Stomach (tissue), 4 donors: ENCODE measurements at regions not wholly inside any gene's neighbourhood (a gene's known extent, or its start where the extent isn't known, plus 50 kb on each side); places are given as distances from the start of the nearest gene placed in this dataset.

ENCODE experiments used
- POLR2A ChIP-seq, 4 donors: fragments of 450-650 bp; IDR thresholded peaks; one replicate each; pipeline ENCODE4 v1.6.1; 2016; ENCODE audit warnings: antibody characterized with exemption in 4 of 4, control low read depth in 2 of 4, mild to moderate bottlenecking in 1 of 4, moderate library complexity in 1 of 4
- POLR2AphosphoS5 ChIP-seq, 3 donors: sonication (generic); formaldehyde crosslinking; IDR thresholded peaks; one replicate each; pipeline ENCODE4 v1.6.1; 2016; ENCODE audit warnings: antibody characterized with exemption in 3 of 3
- TF ChIP-seq, protein P1 (sequence below), 7 experiments: fragments of 450-650 bp in 4 of 7; fragments of 200-600 bp in 3 of 7; sonication (generic) in 3 of 7; IDR thresholded peaks; one replicate each; pipeline ENCODE4 v1.5.1; 2016 to 2019; ENCODE audit warnings: antibody characterized with exemption in 7 of 7, control low read depth in 2 of 7, mild to moderate bottlenecking in 1 of 7

DNA sequence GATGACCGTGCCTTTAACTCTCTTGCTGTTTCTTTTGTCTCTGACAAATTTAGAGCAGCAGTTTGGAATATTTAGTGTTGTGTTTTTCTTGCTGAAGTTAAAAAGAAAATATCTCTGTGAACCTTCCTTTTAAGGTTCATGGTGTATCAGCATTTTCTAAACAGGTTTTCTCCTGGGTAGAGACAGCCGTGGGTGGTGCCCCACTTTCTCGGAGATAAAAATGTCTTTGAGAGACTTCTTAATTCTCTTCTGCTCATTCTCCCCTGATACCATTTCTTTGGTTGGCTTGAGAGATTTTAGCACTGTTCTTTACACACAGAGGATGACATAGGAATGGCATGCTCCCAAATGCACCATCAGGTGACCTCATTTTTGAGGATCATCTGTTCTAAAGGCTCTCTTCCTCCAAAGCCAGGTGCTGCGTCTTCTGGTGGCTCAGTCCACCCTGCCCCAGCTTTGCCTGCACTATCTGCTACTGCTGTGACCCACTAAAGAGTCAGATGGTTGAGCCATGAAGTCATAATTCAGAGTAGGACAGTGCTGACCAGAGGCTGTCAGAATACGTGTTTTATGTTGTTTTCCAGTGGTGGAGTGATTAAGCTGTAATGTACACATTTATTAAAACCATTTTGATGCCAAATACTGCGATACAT, 90.3 kb upstream of the SLC10A2 start:
- TF ChIP-seq, protein P1, sequence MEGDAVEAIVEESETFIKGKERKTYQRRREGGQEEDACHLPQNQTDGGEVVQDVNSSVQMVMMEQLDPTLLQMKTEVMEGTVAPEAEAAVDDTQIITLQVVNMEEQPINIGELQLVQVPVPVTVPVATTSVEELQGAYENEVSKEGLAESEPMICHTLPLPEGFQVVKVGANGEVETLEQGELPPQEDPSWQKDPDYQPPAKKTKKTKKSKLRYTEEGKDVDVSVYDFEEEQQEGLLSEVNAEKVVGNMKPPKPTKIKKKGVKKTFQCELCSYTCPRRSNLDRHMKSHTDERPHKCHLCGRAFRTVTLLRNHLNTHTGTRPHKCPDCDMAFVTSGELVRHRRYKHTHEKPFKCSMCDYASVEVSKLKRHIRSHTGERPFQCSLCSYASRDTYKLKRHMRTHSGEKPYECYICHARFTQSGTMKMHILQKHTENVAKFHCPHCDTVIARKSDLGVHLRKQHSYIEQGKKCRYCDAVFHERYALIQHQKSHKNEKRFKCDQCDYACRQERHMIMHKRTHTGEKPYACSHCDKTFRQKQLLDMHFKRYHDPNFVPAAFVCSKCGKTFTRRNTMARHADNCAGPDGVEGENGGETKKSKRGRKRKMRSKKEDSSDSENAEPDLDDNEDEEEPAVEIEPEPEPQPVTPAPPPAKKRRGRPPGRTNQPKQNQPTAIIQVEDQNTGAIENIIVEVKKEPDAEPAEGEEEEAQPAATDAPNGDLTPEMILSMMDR (IDR thresholded peaks at IDR 0.05), result no peak
- TF ChIP-seq POLR2A (IDR thresholded peaks at IDR 0.05) (no peak), POLR2AphosphoS5 (IDR thresholded peaks at IDR 0.05) (no peak)
